ENCODE measurements at regions not wholly inside any gene's neighbourhood (a gene's known extent, or its start where the extent isn't known, plus 50 kb on each side); places are given as distances from the start of the nearest gene placed in this dataset.

DNA sequence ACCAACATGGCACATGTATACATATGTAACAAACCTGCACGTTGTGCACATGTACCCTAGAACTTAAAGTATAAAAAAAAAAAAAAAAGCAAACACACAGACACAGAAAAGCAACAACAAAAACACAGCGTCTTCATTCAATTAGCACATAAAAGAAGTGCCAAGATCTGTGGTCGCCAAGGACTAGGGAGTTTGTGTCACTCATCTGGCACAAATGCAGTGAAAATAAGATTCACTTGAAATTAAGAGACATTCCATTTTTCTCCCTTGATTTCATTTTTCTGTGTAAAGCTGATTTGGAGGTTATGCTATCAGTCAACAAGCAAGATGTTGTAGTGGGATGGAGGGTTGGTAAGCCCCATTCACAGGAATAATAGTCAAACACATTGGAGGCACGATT is 115.3 kb downstream of the FAT4 start:
- TF ChIP-seq, protein P1, sequence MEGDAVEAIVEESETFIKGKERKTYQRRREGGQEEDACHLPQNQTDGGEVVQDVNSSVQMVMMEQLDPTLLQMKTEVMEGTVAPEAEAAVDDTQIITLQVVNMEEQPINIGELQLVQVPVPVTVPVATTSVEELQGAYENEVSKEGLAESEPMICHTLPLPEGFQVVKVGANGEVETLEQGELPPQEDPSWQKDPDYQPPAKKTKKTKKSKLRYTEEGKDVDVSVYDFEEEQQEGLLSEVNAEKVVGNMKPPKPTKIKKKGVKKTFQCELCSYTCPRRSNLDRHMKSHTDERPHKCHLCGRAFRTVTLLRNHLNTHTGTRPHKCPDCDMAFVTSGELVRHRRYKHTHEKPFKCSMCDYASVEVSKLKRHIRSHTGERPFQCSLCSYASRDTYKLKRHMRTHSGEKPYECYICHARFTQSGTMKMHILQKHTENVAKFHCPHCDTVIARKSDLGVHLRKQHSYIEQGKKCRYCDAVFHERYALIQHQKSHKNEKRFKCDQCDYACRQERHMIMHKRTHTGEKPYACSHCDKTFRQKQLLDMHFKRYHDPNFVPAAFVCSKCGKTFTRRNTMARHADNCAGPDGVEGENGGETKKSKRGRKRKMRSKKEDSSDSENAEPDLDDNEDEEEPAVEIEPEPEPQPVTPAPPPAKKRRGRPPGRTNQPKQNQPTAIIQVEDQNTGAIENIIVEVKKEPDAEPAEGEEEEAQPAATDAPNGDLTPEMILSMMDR (IDR thresholded peaks at IDR 0.05): no peak
- no peak for TF ChIP-seq POLR2AphosphoS5 (IDR thresholded peaks at IDR 0.05)
- no peak for TF ChIP-seq POLR2A (IDR thresholded peaks at IDR 0.05)
- no peak for TF ChIP-seq EP300 (IDR thresholded peaks at IDR 0.05)
